HCT116 (cell line): ENCODE measurements at regions not wholly inside any gene's neighbourhood (a gene's known extent, or its start where the extent isn't known, plus 50 kb on each side); places are given as distances from the start of the nearest gene placed in this dataset.

Experiments
- ATF3 ChIP-seq: IDR thresholded peaks from 2 replicates; pipeline ENCODE4 v1.6.1; 2012
- CEBPB ChIP-seq: IDR thresholded peaks from 2 replicates; pipeline ENCODE4 v1.6.1; 2012; ENCODE audit warnings: low read depth
- CTCF ChIP-seq, 3 experiments: fragments of 200-600 bp in 1 of 3; sonication (generic) in 1 of 3; IDR thresholded peaks in 2 of 3; conservative IDR thresholded peaks in 1 of 3; 2 replicates each; pipeline ENCODE4 v1.5.1; 2012 to 2017; ENCODE audit warnings: low read depth in 2 of 3, low read length in 2 of 3, antibody characterized with exemption in 1 of 3, borderline replicate concordance in 1 of 3, control low read depth in 1 of 3, mild to moderate bottlenecking in 1 of 3, mixed read lengths in 1 of 3, mixed run types in 1 of 3, moderate library complexity in 1 of 3; ENCODE audit not compliant: insufficient read depth in 1 of 3
- EZH2 ChIP-seq: fragments of 200-600 bp; sonication (generic); IDR thresholded peaks from 2 replicates; pipeline ENCODE4 v1.6.1; 2017; ENCODE audit warnings: antibody characterized with exemption, mixed run types
- FOSL1 ChIP-seq: IDR thresholded peaks from 2 replicates; pipeline ENCODE4 v1.6.1; 2012; ENCODE audit warnings: low read depth
- JUND ChIP-seq: IDR thresholded peaks from 2 replicates; pipeline ENCODE4 v1.6.1; 2012
- MAX ChIP-seq: IDR thresholded peaks from 2 replicates; pipeline ENCODE4 v1.6.1; 2012
- POLR2AphosphoS5 ChIP-seq: IDR thresholded peaks from 2 replicates; pipeline ENCODE4 v1.6.1; 2011; ENCODE audit warnings: mild to moderate bottlenecking, low read depth, low read length, moderate library complexity
- RAD21 ChIP-seq: IDR thresholded peaks from 2 replicates; pipeline ENCODE4 v1.6.1; 2012; ENCODE audit warnings: low read depth, mild to moderate bottlenecking
- SRF ChIP-seq: IDR thresholded peaks from 2 replicates; pipeline ENCODE4 v1.6.1; 2012; ENCODE audit warnings: low read depth
- TCF7L2 ChIP-seq: IDR thresholded peaks from 2 replicates; pipeline ENCODE4 v1.7.0; 2011; ENCODE audit warnings: borderline replicate concordance, inconsistent platforms; ENCODE audit not compliant: insufficient read depth, insufficient read length; ENCODE audit errors: extremely low read depth
- YY1 ChIP-seq: IDR thresholded peaks from 2 replicates; pipeline ENCODE4 v1.6.1; 2011; ENCODE audit warnings: low read length, low read depth, moderate library complexity, mild to moderate bottlenecking; ENCODE audit not compliant: insufficient replicate concordance; ENCODE audit errors: extremely low read depth
- ZFX ChIP-seq: fragments of 450-650 bp; IDR thresholded peaks from 2 replicates; pipeline ENCODE4 v1.6.1; 2017

GRCh38 chr10:59085054-59085453 lies 91.4 kb upstream of the PHYHIPL start:
- TF ChIP-seq FOSL1 (no peak), POLR2AphosphoS5 (no peak), CTCF (IDR thresholded peaks at IDR 0.05 in 2 of 3, conservative IDR thresholded peaks at IDR 0.05 in 1 of 3; ENCODE audit: borderline replicate concordance in 1 of 3, insufficient read depth in 1 of 3, low read depth in 2 of 3, low read length in 2 of 3) (no peak), SRF (no peak), ATF3 (no peak), EZH2 (no peak), RAD21 (no peak), ZFX (no peak), YY1 (no peak), MAX (no peak), JUND (no peak), TCF7L2 (no peak), CEBPB (no peak)
